Right lung (tissue), 2 donors: ENCODE measurements at regions not wholly inside any gene's neighbourhood (a gene's known extent, or its start where the extent isn't known, plus 50 kb on each side); places are given as distances from the start of the nearest gene placed in this dataset.
A peak's percentile ranks its signal among the peaks of the same experiment; 100 is the strongest.

Experiments used
- DNase-seq, 2 donors: peaks; one replicate each; pipeline ENCODE4 v3.0.0-alpha.2; 2013

DNA sequence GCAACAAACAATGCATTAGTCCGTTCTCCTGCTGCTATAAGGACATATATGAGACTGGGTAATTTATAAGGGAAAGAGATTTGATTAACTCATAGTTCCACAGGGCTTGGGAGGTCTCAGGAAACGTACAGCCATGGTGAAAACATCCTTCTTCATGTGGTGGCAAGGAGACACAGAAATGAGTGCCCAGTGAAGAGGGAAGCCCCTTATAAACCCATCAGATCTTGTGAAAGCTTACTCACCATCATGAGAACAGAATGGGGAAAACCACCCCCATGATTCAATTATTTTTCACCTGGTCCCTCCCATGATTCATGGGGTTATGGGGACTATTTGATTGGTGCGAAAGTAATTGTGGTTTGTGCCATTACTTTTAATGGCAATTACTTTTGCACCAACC, 655.8 kb upstream of the SEMA6A start:
- DNase-seq, result no peak

DNA sequence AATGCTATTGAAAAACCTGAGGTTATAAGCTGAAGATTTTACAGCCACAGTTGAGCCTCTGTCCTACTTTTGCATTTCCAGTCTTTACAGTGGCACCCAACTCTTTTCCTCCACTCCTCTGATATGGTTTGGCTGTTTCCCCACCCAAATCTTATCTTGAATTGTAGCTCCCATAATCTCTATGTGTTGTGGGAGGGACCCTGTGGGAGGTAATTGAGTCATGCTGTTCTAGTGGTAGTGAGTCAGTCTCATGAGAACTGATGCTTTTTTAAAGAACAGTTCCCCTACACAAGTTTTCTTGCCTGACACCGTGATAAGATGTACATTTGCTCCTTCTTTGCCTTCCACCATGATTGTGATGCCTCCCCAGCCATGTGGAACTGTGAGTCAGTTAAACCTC, 646.1 kb upstream of the SEMA6A start:
- no peak for DNase-seq

- no peak for DNase-seq
Observed at GRCh38 chr5:117218789-117219188, 644.2 kb upstream of the SEMA6A start.

- no peak for DNase-seq
Observed at GRCh38 chr5:117212866-117213265, 638.2 kb upstream of the SEMA6A start.

DNA sequence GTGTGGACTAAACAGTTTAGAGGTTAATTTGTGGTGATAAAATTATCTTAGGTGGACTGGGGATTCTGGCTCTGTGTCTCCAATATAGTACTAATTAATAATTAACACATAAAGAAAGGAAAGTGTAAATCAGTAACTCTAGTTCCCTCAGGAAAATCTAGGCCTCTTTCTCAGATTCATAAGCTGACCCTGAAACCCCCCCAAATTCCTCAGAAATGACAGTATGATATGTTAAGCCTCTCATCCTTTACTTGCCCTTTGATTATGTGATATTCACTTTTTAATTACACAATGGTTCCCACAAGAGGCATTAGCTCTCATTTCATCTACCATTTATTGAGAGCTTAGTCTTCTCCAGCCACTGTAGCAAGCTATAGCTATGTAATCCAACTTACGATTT, 636.2 kb upstream of the SEMA6A start:
- DNase-seq, result no peak

DNA sequence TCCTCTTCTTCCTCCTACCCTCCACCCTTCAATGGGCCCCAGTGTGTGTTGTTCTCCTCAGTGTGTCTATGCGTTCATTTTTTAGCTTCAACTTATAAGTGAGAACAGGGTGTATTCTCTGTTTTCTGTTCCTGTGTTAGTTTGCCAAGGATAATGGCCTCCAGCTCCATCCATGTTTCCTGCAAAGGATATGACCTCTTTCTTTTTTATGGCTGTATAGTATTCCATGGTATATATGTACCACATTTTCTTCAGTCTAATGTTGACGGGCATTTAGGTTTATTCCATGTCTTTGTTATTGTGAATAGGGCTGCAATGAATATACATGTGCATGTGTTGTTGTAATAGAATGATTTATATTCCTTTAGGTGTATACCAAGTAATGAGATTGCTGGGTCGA, 634.9 kb upstream of the SEMA6A start:
- DNase-seq, result no peak

DNA sequence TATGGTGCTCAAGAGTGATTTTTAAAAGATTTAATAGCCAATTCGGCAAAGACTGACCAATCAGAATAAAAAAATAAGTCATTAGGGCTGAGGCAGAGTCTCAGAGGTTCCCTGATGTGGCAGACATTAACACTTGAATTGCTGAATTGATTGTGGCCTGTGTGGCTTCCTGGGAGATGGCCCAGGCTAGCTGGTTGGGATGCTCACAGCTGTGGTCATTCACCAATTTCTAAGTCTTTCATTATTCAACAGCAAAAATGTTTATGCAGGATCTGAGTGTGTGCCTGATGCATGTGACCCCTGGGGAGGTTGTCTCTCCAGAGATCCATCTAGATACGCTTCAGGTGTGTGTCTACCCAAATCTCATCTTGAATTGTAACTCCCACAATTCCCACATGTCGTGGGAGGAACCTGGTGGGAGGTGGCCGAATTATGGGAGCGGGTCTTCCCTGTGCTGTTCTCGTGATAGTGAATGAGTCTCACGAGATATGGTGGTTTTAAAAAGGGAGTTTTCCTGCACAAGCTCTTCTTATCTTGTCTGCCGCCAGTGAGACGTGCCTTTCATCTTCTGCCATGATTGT, 632.6 kb upstream of the SEMA6A start:
- DNase-seq, result no peak

- no peak for DNase-seq
Observed at GRCh38 chr5:117205894-117206293, 631.3 kb upstream of the SEMA6A start.

DNA sequence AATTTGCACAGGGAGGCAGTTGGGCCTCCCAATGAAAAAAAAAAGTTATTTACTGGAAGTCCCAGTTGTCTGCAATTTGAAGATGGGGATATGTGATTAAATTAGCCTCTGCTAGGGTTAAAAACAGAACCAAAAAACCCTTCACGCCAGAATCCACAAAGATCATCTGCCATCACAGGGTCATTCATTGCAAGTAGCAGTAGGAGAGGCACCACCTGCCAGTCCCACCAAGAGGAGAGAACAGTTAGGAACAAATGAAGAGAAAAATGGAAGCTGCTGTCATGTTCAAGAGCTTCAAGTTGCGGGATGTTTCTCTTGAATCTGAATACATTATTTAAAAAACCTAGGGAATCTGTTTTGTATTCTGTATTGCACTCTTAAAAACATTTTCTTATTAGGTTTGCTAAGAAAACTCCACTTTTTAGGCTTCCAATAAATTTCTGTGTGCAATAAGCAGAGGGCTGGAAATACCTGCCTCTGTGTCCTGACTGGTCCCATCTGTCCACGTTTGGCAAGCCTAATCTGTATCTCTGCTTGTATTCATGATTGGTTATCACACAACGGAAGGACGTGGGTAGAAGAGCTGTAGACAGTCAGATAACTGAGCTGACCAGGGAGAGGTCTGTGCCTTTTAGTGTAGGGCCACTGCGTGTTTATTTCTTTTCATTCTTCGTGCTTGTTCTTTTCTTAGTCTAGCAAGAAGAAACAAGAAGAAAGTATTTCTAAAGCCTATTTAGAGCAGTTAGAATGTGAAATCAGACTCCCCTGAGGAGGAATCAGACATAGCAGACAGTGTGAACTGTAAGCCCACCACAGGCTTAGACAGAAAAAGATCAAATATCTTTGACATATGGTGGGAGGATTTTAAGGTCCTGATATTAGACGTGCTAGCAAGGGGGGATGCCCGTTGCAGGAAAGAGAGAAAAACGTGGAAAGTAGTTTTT, 630.6 kb upstream of the SEMA6A start:
- no peak for DNase-seq

GRCh38 chr5:117204404-117204803, 629.8 kb upstream of the SEMA6A start:
- DNase-seq, result no peak

DNA sequence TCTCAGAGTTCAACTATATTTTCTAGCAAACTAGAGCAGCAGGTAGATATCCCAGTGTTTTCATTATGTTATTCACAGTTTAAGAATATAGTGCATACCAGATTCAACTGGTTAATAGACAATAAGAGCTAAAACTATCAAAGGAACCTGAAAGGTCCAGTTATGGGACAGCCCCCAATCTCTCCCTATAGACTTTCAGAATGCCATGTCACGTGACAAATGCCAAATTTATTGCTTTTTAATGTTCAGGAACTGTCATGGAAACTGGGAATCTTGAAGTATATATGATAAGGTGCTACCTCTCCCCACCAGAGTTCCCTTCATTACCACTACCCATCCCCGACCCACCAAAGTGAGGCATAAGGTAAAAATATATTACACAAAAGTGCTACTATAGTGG, 629.0 kb upstream of the SEMA6A start:
- no peak for DNase-seq

DNA sequence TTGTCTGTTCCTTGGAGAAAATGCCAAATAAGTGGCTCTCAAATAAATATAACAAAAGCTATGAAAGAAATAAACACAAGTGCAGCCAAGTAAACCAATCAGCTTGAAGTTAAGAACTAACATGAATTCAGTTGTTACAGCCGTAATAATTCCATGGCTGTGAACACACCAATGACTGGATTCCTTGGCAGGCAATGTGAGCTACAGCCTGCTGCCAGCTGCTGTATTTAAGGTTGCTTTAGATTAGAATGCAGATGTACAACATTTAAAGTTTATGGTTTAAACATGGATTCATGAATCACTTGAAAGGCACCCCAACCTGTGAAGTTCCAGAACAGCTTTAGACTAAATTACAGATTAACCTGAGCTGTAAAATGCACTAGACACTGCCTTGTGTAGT, 626.4 kb upstream of the SEMA6A start:
- peak; percentile 69 to 72 for DNase-seq

DNA sequence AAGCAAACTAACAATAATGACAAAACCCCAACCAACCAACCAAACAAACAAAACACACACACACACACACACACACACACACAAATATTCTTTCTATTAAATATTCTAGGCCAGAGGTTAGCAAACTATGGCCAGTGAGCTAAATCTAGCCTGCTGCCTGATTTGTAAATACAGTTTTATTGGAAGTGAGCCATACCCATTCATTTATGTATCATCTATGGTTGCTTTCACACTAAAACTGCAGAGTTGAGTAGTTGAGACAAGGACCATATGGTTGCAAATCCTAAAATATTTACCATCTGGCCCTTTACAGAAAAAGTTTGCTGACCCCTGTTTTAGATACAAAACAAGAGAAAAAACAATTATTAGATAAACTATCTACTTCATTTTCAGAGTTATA, 620.5 kb upstream of the SEMA6A start:
- peak; percentile 73 to 79 for DNase-seq

DNA sequence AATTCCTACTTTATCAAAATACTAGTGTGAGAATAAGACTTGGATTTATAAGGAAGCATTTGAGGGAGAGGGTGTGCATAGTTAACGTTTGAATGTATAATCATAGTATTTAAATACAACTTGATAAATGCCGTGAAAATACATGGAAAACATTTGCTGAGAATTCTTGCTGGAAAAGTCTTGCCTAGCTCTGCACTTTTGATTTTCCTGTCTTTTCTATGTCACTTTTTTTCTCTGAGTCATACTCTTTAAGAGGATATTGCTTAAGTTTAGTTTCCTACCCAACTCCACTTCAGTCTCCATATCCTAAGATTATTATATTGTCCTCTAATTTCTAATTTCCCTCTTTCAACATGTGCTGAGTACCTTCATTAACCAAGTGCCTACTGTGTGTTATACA, 616.6 kb upstream of the SEMA6A start:
- DNase-seq, result no peak

- DNase-seq, result no peak
Observed at GRCh38 chr5:117189784-117190183, 615.2 kb upstream of the SEMA6A start.

- no peak for DNase-seq
Observed at GRCh38 chr5:117188211-117188610, 613.6 kb upstream of the SEMA6A start.

DNA sequence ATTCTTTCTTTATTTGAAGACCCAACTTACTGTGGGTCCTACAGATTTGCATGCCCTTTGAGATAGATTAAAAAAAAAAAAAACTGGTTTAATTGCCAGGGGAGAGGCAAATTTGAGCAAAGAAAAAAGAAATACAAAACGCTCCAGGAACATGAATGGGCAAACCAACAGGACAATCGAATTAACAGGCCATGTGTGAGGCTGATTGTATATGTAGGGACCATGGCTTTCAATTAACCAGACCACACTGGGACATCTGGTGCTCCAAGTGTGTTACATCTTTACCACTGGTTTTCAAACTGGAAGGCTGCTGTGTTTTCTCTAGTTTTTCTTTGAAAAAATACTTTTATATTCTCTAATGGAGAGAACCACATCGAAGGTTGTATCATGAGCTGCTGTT, 612.1 kb upstream of the SEMA6A start:
- no peak for DNase-seq

DNA sequence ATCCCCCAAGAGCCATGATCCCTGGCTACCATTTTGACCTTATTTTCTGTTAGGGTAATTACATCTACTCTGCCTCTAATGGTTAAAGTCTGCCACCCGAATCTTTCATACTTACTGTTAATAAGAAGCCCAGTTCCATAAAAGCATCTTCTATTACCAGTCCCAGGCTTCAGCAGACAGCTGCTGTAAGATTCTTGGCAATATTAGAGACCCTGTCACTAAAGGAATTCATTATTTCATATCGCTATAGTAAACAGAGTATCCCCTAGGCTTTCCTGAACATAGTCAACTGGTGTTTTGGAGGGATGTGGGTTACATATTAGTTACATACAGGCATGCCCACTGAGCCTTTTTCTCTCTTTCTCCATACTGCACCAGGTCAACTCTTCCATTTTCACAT, 608.7 kb upstream of the SEMA6A start:
- no peak for DNase-seq

- no peak for DNase-seq
Observed at GRCh38 chr5:117182104-117182503, 607.5 kb upstream of the SEMA6A start.

- no peak for DNase-seq
Observed at GRCh38 chr5:117177302-117177701, 602.7 kb upstream of the SEMA6A start.

DNA sequence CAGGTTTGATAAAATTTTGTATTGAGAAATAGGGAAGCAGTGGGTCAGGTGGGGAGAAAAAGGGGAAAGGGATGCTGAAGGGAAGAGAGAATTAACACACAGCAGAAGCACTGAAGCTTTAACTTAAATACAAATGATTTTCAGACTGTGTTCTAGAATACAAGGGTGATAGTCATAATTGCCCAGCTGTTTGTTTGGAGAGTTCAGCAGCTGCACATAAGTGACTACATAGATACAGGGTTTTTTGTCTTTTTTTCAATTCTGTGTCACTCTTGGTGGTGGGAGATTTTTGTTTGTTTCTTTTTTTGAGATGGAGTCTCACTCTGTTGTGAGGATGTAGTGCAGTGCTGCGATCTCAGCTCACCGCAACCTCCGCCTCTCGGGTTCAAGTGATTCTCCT, 590.4 kb upstream of the SEMA6A start:
- no peak for DNase-seq

GRCh38 chr5:117161718-117162335, 587.2 kb upstream of the SEMA6A start:
- no peak for DNase-seq

- DNase-seq, result no peak
Observed at GRCh38 chr5:117160391-117160790, 585.8 kb upstream of the SEMA6A start.
